ENCODE measurements at regions not wholly inside any gene's neighbourhood (a gene's known extent, or its start where the extent isn't known, plus 50 kb on each side); places are given as distances from the start of the nearest gene placed in this dataset.
A peak's percentile ranks its signal among the peaks of the same experiment; 100 is the strongest.

GRCh38 chr1:209513226-209513625 lies 70.3 kb upstream of the CAMK1G start:
- H3K4ac ChIP-seq (ENCODE audit: low read depth, low read length): no peak overlapping the region
- no peaks in the 10 kb centered on the region for H3K36me3 ChIP-seq (ENCODE audit: control insufficient read depth in 1 of 2, insufficient read depth in 2 of 2, low read length in 2 of 2)
- H3K79me1 ChIP-seq (ENCODE audit: low read length): no peaks in the 10 kb centered on the region
- no peak overlapping the region for H2AFZ ChIP-seq (ENCODE audit: insufficient read depth, low read length, poor library complexity)
- H3K9me3 ChIP-seq (ENCODE audit: insufficient read depth, low read depth, low read length): no peaks in the 10 kb centered on the region
- no peak overlapping the region for H2BK5ac ChIP-seq (ENCODE audit: low read depth, low read length, poor library complexity)
- H3K18ac ChIP-seq (ENCODE audit: low read length): no peak overlapping the region
- H3K4me3 ChIP-seq (ENCODE audit: low read depth, low read length): no peak overlapping the region
- no peak overlapping the region for H4K91ac ChIP-seq (ENCODE audit: low read depth, low read length)
- no peaks in the 10 kb centered on the region for H3K27me3 ChIP-seq (ENCODE audit: insufficient read depth, low read length)
- no peak overlapping the region for H3K14ac ChIP-seq (ENCODE audit: low read length)
- H4K8ac ChIP-seq (ENCODE audit: low read depth, low read length): no peak overlapping the region
- H3K4me2 ChIP-seq (ENCODE audit: low read length): no peak overlapping the region
- H3K9ac ChIP-seq (ENCODE audit: low read length): no peak overlapping the region
- no peak overlapping the region for H3K23ac ChIP-seq (ENCODE audit: low read length)
- DNase-seq: peak; percentile 13 to 77
- no peaks in the 10 kb centered on the region for H3K4me1 ChIP-seq (ENCODE audit: control insufficient read depth in 1 of 2, insufficient read depth in 2 of 2, low read length in 2 of 2)
- no peak overlapping the region for H2BK12ac ChIP-seq (ENCODE audit: low read length)
- no peak overlapping the region for H2BK120ac ChIP-seq (ENCODE audit: insufficient read depth, low read length, poor library complexity)
- H3K79me2 ChIP-seq (ENCODE audit: control insufficient read depth, insufficient read depth, low read length, poor library complexity): no peaks in the 10 kb centered on the region
- no peak overlapping the region for H3K27ac ChIP-seq (ENCODE audit: low read depth, low read length)
- WGBS (ENCODE audit: extremely low coverage, insufficient coverage, insufficient read length): no CpG with 5 or more reads among the region's 5 CpGs
- no peak overlapping the region for H4K12ac ChIP-seq (ENCODE audit: low read depth, low read length)
- no peak overlapping the region for H2AK5ac ChIP-seq (ENCODE audit: low read length)

GRCh38 chr1:209516771-209517680 lies 66.5 kb upstream of the CAMK1G start:
- Histone ChIP-seq H3K18ac (ENCODE audit: low read length) (no peak overlapping the region), H2AK5ac (ENCODE audit: low read length) (no peak overlapping the region), H3K4me3 (ENCODE audit: low read depth, low read length) (no peak overlapping the region), H3K23ac (ENCODE audit: low read length) (no peak overlapping the region), H3K79me1 (ENCODE audit: low read length) (no peaks in the 10 kb centered on the region), H4K91ac (ENCODE audit: low read depth, low read length) (no peak overlapping the region), H2BK5ac (ENCODE audit: low read depth, low read length, poor library complexity) (no peak overlapping the region), H3K4me2 (ENCODE audit: low read length) (no peak overlapping the region), H4K12ac (ENCODE audit: low read depth, low read length) (no peak overlapping the region), H3K79me2 (ENCODE audit: control insufficient read depth, insufficient read depth, low read length, poor library complexity) (no peaks in the 10 kb centered on the region), H3K4me1 (ENCODE audit: control insufficient read depth in 1 of 2, insufficient read depth in 2 of 2, low read length in 2 of 2) (no peaks in the 10 kb centered on the region), H4K8ac (ENCODE audit: low read depth, low read length) (no peak overlapping the region), H3K14ac (ENCODE audit: low read length) (no peak overlapping the region), H2AFZ (ENCODE audit: insufficient read depth, low read length, poor library complexity) (no peak overlapping the region), H3K27me3 (ENCODE audit: insufficient read depth, low read length) (no peaks in the 10 kb centered on the region), H2BK12ac (ENCODE audit: low read length) (no peak overlapping the region), H3K27ac (ENCODE audit: low read depth, low read length) (no peak overlapping the region), H3K4ac (ENCODE audit: low read depth, low read length) (no peak overlapping the region), H3K9ac (ENCODE audit: low read length) (no peak overlapping the region), H3K9me3 (ENCODE audit: insufficient read depth, low read depth, low read length) (no peaks in the 10 kb centered on the region), H2BK120ac (ENCODE audit: insufficient read depth, low read length, poor library complexity) (no peak overlapping the region), H3K36me3 (ENCODE audit: control insufficient read depth in 1 of 2, insufficient read depth in 2 of 2, low read length in 2 of 2) (no peaks in the 10 kb centered on the region)
- no CpG with 5 or more reads among the region's 10 CpGs for WGBS (ENCODE audit: extremely low coverage, insufficient coverage, insufficient read length)
- no peak for DNase-seq

GRCh38 chr1:209517681-209518050 lies 65.8 kb upstream of the CAMK1G start:
- Histone ChIP-seq H2BK12ac (ENCODE audit: low read length) (no peak overlapping the region), H3K4me3 (ENCODE audit: low read depth, low read length) (no peak overlapping the region), H3K9ac (ENCODE audit: low read length) (no peak overlapping the region), H3K4me1 (ENCODE audit: control insufficient read depth in 1 of 2, insufficient read depth in 2 of 2, low read length in 2 of 2) (no peaks in the 10 kb centered on the region), H3K18ac (ENCODE audit: low read length) (no peak overlapping the region), H3K4ac (ENCODE audit: low read depth, low read length) (no peak overlapping the region), H2BK5ac (ENCODE audit: low read depth, low read length, poor library complexity) (no peak overlapping the region), H2BK120ac (ENCODE audit: insufficient read depth, low read length, poor library complexity) (no peak overlapping the region), H3K27ac (ENCODE audit: low read depth, low read length) (no peak overlapping the region), H2AK5ac (ENCODE audit: low read length) (no peak overlapping the region), H4K8ac (ENCODE audit: low read depth, low read length) (no peak overlapping the region), H3K79me2 (ENCODE audit: control insufficient read depth, insufficient read depth, low read length, poor library complexity) (no peaks in the 10 kb centered on the region), H3K14ac (ENCODE audit: low read length) (no peak overlapping the region), H3K27me3 (ENCODE audit: insufficient read depth, low read length) (no peaks in the 10 kb centered on the region), H4K91ac (ENCODE audit: low read depth, low read length) (no peak overlapping the region), H3K36me3 (ENCODE audit: control insufficient read depth in 1 of 2, insufficient read depth in 2 of 2, low read length in 2 of 2) (no peaks in the 10 kb centered on the region), H4K12ac (ENCODE audit: low read depth, low read length) (no peak overlapping the region), H3K79me1 (ENCODE audit: low read length) (no peaks in the 10 kb centered on the region), H3K9me3 (ENCODE audit: insufficient read depth, low read depth, low read length) (no peaks in the 10 kb centered on the region), H3K23ac (ENCODE audit: low read length) (no peak overlapping the region), H2AFZ (ENCODE audit: insufficient read depth, low read length, poor library complexity) (no peak overlapping the region), H3K4me2 (ENCODE audit: low read length) (no peak overlapping the region)
- WGBS (ENCODE audit: extremely low coverage, insufficient coverage, insufficient read length): no CpG with 5 or more reads among the region's 2 CpGs
- DNase-seq: no peak

- no peak for DNase-seq
- Histone ChIP-seq H2AFZ (ENCODE audit: insufficient read depth, low read length, poor library complexity) (no peak overlapping the region), H2BK5ac (ENCODE audit: low read depth, low read length, poor library complexity) (no peak overlapping the region), H2BK12ac (ENCODE audit: low read length) (no peak overlapping the region), H3K9ac (ENCODE audit: low read length) (no peak overlapping the region), H4K12ac (ENCODE audit: low read depth, low read length) (no peak overlapping the region), H3K23ac (ENCODE audit: low read length) (no peak overlapping the region), H4K91ac (ENCODE audit: low read depth, low read length) (no peak overlapping the region), H4K8ac (ENCODE audit: low read depth, low read length) (no peak overlapping the region), H3K27ac (ENCODE audit: low read depth, low read length) (no peak overlapping the region), H3K18ac (ENCODE audit: low read length) (no peak overlapping the region), H3K36me3 (ENCODE audit: control insufficient read depth in 1 of 2, insufficient read depth in 2 of 2, low read length in 2 of 2) (no peaks in the 10 kb centered on the region), H3K4me2 (ENCODE audit: low read length) (no peak overlapping the region), H3K4me3 (ENCODE audit: low read depth, low read length) (no peak overlapping the region), H2AK5ac (ENCODE audit: low read length) (no peak overlapping the region), H3K79me1 (ENCODE audit: low read length) (no peaks in the 10 kb centered on the region), H3K14ac (ENCODE audit: low read length) (no peak overlapping the region), H3K4ac (ENCODE audit: low read depth, low read length) (no peak overlapping the region), H3K9me3 (ENCODE audit: insufficient read depth, low read depth, low read length) (no peaks in the 10 kb centered on the region), H3K27me3 (ENCODE audit: insufficient read depth, low read length) (no peaks in the 10 kb centered on the region), H3K79me2 (ENCODE audit: control insufficient read depth, insufficient read depth, low read length, poor library complexity) (no peaks in the 10 kb centered on the region), H2BK120ac (ENCODE audit: insufficient read depth, low read length, poor library complexity) (no peak overlapping the region), H3K4me1 (ENCODE audit: control insufficient read depth in 1 of 2, insufficient read depth in 2 of 2, low read length in 2 of 2) (no peaks in the 10 kb centered on the region)
- no CpG with 5 or more reads among the region's 4 CpGs for WGBS (ENCODE audit: extremely low coverage, insufficient coverage, insufficient read length)
Measured at GRCh38 chr1:209519786-209520185, 63.7 kb upstream of the CAMK1G start.
